HEK293T (cell line): ENCODE measurements at regions not wholly inside any gene's neighbourhood (a gene's known extent, or its start where the extent isn't known, plus 50 kb on each side); places are given as distances from the start of the nearest gene placed in this dataset.

ENCODE experiments used
- CTCF ChIA-PET: fragments of 350-600 bp; formaldehyde crosslinking; extraction: SDS; loops from one replicate; lab custom pipeline; 2021; ENCODE audit warnings: antibody characterized with exemption, inconsistent platforms; lab: Yijun Ruan, JAX
- POLR2A ChIA-PET: fragments of 350-600 bp; formaldehyde crosslinking; extraction: SDS; loops from one replicate; lab custom pipeline; 2020; ENCODE audit warnings: antibody characterized with exemption, inconsistent platforms; lab: Yijun Ruan, JAX
- DNase-seq: peaks from one replicate; pipeline ENCODE4 v3.0.0; 2012; ENCODE audit warnings: mixed read lengths; ENCODE audit errors: extremely low spot score
- ARNT ChIP-seq: fragments of 450-650 bp; IDR thresholded peaks from 2 replicates; pipeline ENCODE4 v1.6.1; 2017; ENCODE audit warnings: mild to moderate bottlenecking
- BHLHE40 ChIP-seq: fragments of 450-650 bp; IDR thresholded peaks from 2 replicates; pipeline ENCODE4 v1.6.1; 2016; ENCODE audit warnings: mild to moderate bottlenecking, moderate library complexity, borderline replicate concordance
- CTBP1 ChIP-seq: fragments of 450-650 bp; IDR thresholded peaks from 2 replicates; pipeline ENCODE4 v1.6.1; 2016; ENCODE audit warnings: borderline replicate concordance
- ELF4 ChIP-seq: fragments of 450-650 bp; IDR thresholded peaks from 2 replicates; pipeline ENCODE4 v1.6.1; 2017; ENCODE audit warnings: antibody characterized with exemption
- FOXA1 ChIP-seq: fragments of 450-650 bp; IDR thresholded peaks from 2 replicates; pipeline ENCODE4 v1.6.1; 2016; ENCODE audit warnings: mild to moderate bottlenecking
- FOXK2 ChIP-seq: fragments of 450-650 bp; IDR thresholded peaks from 2 replicates; pipeline ENCODE4 v1.6.1; 2016; ENCODE audit warnings: mild to moderate bottlenecking
- FOXM1 ChIP-seq: fragments of 450-650 bp; IDR thresholded peaks from 2 replicates; pipeline ENCODE4 v1.6.1; 2017; ENCODE audit warnings: mild to moderate bottlenecking, borderline replicate concordance
- HDGF ChIP-seq: fragments of 450-650 bp; IDR thresholded peaks from 2 replicates; pipeline ENCODE4 v1.6.1; 2017; ENCODE audit warnings: antibody characterized with exemption, borderline replicate concordance
- L3MBTL2 ChIP-seq: fragments of 450-650 bp; conservative IDR thresholded peaks from 2 replicates; pipeline ENCODE4 v1.6.1; 2016; ENCODE audit warnings: mild to moderate bottlenecking
- LEF1 ChIP-seq: fragments of 450-650 bp; IDR thresholded peaks from 2 replicates; pipeline ENCODE4 v1.6.1; 2017; ENCODE audit warnings: mild to moderate bottlenecking, borderline replicate concordance
- NFRKB ChIP-seq: fragments of 450-650 bp; IDR thresholded peaks from 2 replicates; pipeline ENCODE4 v1.6.1; 2016; ENCODE audit warnings: mild to moderate bottlenecking, moderate library complexity
- SP1 ChIP-seq: fragments of 450-650 bp; IDR thresholded peaks from 2 replicates; pipeline ENCODE4 v1.6.1; 2017
- SUZ12 ChIP-seq: fragments of 450-650 bp; IDR thresholded peaks from 2 replicates; pipeline ENCODE4 v1.6.1; 2016; ENCODE audit warnings: mild to moderate bottlenecking
- TARDBP ChIP-seq: fragments of 450-650 bp; IDR thresholded peaks from 2 replicates; pipeline ENCODE4 v1.6.1; 2016
- ZNF384 ChIP-seq: fragments of 450-650 bp; IDR thresholded peaks from 2 replicates; pipeline ENCODE4 v1.6.1; 2016
- TF ChIP-seq, protein P1 (sequence below): fragments of 450-650 bp; IDR thresholded peaks from 2 replicates; pipeline ENCODE4 v1.6.1; 2016

- TF ChIP-seq SP1: no peak
- no peak for TF ChIP-seq BHLHE40
- no peak for TF ChIP-seq FOXA1
- no peak for TF ChIP-seq CTBP1
- no peak for TF ChIP-seq FOXM1
- TF ChIP-seq, protein P1, sequence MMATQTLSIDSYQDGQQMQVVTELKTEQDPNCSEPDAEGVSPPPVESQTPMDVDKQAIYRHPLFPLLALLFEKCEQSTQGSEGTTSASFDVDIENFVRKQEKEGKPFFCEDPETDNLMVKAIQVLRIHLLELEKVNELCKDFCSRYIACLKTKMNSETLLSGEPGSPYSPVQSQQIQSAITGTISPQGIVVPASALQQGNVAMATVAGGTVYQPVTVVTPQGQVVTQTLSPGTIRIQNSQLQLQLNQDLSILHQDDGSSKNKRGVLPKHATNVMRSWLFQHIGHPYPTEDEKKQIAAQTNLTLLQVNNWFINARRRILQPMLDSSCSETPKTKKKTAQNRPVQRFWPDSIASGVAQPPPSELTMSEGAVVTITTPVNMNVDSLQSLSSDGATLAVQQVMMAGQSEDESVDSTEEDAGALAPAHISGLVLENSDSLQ: no peak
- no peak for TF ChIP-seq TARDBP
- no peak for TF ChIP-seq NFRKB
- TF ChIP-seq FOXK2: no peak
- no peak for TF ChIP-seq ELF4
- no peak for TF ChIP-seq ZNF384
- CTCF ChIA-PET: no interaction called here
- no peak for DNase-seq
- POLR2A ChIA-PET: no interaction called here
Observed at GRCh38 chr13:74847966-74848365, 634.0 kb downstream of the TBC1D4 start.

GRCh38 chr13:74845806-74846205, 636.2 kb downstream of the TBC1D4 start:
- POLR2A ChIA-PET: no interaction called here
- DNase-seq: no peak
- CTCF ChIA-PET: no interaction called here
- TF ChIP-seq ZNF384 (no peak), HDGF (no peak), SUZ12 (no peak), ELF4 (no peak), TARDBP (no peak), FOXA1 (no peak), SP1 (no peak), ARNT (no peak), BHLHE40 (no peak), NFRKB (no peak), LEF1 (no peak), CTBP1 (no peak)
- TF ChIP-seq, protein P1: no peak

GRCh38 chr13:74841651-74842050, 640.3 kb downstream of the TBC1D4 start:
- ChIA-PET POLR2A (no interaction called here), CTCF (interaction anchor here (1.0 to 1.1 kb wide), 2 partner anchors 9 to 378 kb away, joined by 3 to 5 read pairs; no protein-coding TSS in a partner anchor)
- no peak for DNase-seq
- no peak for TF ChIP-seq NFRKB
- TF ChIP-seq FOXK2: no peak
- TF ChIP-seq HDGF: no peak
- no peak for TF ChIP-seq CTBP1

DNA sequence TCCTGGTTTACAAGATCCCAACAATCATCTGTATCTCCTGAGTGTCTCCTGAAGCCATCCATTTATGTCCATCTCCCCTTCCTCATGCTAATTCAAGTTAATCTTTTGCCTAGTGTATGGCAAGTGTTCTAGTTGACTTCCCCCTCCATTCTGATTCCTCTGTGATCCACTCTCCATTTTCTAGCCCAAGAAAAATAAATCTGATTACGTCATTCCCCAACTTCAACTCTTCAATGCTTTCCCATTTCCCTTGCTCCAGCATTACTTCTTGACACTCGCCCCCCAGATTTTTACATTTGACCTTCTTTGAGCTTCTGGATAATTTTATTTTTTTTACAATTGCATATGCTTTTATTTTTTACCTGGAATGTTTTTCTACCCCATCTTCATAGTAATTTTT, 640.8 kb downstream of the TBC1D4 start:
- ChIA-PET CTCF (no interaction called here), POLR2A (no interaction called here)
- TF ChIP-seq HDGF (no peak), ELF4 (no peak), NFRKB (no peak), LEF1 (no peak), BHLHE40 (no peak), L3MBTL2 (no peak), FOXM1 (no peak)
- no peak for DNase-seq

GRCh38 chr13:74839656-74840055, 642.3 kb downstream of the TBC1D4 start:
- DNase-seq: no peak
- ChIA-PET CTCF (interaction anchor here (0.6 to 0.7 kb wide), 2 partner anchors 12 to 113 kb away, joined by 3 read pairs; no protein-coding TSS in a partner anchor), POLR2A (no interaction called here)
- no peak for TF ChIP-seq FOXA1
- TF ChIP-seq CTBP1: no peak

DNA sequence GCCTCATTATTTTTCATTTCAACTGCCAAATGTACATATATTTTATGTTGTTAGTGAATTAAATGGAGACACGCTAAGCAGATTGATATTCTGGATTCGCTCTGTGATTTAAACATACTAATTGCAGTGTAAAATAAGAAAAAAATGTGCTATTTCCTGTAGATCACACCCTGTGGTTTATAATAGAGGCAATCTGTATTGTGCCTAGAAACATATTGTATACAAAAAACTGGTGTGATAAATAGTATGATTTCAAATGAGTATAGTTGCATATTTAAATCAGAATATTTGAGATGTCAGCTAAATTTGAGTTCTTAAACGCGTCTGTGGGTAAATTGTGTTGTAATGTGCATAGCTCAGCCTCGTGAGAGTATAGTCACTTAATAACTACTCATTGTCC, 643.9 kb downstream of the TBC1D4 start:
- no peak for DNase-seq
- ChIA-PET CTCF (no interaction called here), POLR2A (no interaction called here)
- TF ChIP-seq FOXA1: no peak
- no peak for TF ChIP-seq HDGF
- TF ChIP-seq ARNT: no peak
- no peak for TF ChIP-seq SUZ12
- no peak for TF ChIP-seq FOXM1

- DNase-seq: no peak
- TF ChIP-seq L3MBTL2 (no peak), HDGF (no peak), ARNT (no peak), FOXK2 (no peak), FOXM1 (no peak), SP1 (no peak), ELF4 (no peak), ZNF384 (no peak), CTBP1 (no peak), NFRKB (no peak), BHLHE40 (no peak), LEF1 (no peak), SUZ12 (no peak), TARDBP (no peak), FOXA1 (no peak)
- TF ChIP-seq, protein P1: no peak
- ChIA-PET CTCF (no interaction called here), POLR2A (no interaction called here)
Observed at GRCh38 chr13:74836628-74837027, 645.3 kb downstream of the TBC1D4 start.
